ENCODE measurements at regions not wholly inside any gene's neighbourhood (a gene's known extent, or its start where the extent isn't known, plus 50 kb on each side); places are given as distances from the start of the nearest gene placed in this dataset.

DNA sequence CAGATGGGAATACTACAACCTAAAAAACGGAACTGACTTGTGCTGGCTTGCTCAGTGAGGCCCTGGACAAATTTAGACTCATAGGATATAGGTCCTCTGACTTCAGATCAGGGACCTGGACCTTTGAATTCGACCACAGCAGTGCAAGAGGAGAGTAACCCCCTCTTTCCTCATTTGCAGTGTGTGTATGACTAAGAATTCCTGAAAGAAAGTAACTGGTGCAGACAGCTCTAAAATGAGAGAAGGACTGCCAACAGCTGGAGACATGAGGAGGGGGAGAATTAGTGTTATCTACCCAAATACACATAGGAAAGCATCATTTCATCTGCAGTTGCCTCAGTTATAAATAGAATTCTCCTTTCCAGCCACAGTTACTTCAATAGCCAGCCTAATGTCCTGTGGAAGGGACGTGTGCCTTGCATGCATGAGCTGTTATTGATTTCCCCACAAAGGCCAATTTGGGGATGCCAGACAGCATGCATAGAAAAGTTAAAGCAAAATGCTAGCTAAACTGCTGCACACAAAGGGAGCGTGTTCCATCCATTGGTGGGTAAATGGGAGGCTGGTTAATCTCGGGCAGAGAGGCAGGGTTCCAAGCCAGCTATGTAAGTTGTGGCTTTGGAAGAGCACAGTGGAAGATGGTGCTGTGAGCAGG, 442.7 kb downstream of the CDK5RAP2 start:
- DNase-seq (ENCODE audit: low read depth in 1 of 2, low spot score in 1 of 2): no peak

DNA sequence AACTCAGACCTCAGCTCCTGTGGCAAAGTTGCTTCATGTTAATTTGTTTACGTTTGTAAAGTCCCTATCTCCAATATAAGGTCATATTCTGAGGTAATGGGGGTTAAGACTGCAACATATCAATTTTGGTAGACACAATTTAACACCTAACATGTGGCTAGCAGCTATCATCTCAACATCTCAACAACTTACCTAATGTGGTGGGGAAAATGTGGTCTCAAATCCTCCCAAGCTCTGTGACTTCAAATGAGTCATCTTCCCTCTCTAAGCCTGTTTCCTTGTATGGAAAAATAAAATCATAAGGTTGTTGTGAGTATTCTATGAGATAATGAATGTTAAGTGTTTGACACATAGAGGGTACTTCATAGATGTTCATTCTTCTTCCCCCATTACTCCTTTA, 443.3 kb downstream of the CDK5RAP2 start:
- no peak for DNase-seq (ENCODE audit: low read depth in 1 of 2, low spot score in 1 of 2)

DNA sequence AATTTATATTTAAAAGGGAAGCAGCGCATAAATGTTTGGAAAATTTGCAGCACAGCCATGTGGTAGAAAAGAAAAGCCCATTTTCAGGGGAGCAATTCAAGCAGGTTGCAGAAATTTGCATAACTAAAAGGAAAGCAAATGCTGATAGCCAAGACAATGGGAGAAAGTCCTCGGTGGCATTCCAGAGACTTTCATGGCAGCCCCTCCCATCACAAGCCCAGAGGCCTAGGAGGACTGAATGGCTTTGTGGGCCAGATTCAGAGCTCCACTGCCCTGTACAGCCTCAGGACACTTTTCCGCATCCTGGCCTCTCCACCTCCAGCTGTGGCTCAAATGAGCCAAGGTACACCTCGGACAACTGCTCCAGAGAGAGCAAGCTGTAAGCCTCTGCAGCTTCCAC, 462.9 kb downstream of the CDK5RAP2 start:
- no peak for DNase-seq (ENCODE audit: low read depth in 1 of 2, low spot score in 1 of 2)

DNA sequence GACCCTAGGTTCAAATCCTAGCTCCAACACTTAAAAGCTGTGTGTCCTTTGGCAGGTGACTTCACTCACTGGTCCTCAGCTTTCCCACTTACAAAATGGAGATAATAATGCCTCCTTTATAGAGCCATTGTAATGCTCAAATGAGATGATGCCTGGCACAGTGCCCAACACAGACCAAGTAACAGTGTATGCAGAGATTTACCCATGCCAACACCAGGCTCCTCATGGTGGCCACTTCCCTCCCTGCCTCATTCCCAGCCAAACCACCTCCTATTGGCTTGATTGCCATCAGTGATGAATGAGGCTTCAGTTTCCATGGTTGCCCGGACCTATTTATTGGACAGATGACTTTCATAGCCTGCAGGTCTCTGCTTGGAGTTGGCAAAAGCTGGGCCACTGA, 469.4 kb downstream of the CDK5RAP2 start:
- DNase-seq (ENCODE audit: low read depth in 1 of 2, low spot score in 1 of 2): no peak

DNA sequence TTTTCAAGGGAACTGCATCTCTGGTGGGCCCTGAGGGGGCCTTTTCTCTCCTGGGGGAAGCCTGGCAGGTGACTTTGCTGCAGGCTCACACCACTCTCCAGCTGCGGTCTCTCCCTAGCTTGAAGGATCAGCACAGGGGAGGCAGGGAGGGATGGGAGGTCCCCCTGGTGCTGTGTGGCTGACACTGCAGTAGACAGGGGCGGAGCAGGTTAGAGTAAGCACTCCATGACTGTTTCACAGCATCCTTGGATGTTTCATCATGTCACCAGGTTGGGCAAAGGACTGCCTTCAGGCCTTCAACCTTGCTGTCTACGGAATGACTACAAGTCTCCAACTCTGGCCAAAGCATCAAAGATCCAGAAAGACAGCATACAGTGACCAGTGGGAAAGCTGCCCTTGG, 470.7 kb downstream of the CDK5RAP2 start:
- DNase-seq (ENCODE audit: low read depth in 1 of 2, low spot score in 1 of 2): no peak

DNA sequence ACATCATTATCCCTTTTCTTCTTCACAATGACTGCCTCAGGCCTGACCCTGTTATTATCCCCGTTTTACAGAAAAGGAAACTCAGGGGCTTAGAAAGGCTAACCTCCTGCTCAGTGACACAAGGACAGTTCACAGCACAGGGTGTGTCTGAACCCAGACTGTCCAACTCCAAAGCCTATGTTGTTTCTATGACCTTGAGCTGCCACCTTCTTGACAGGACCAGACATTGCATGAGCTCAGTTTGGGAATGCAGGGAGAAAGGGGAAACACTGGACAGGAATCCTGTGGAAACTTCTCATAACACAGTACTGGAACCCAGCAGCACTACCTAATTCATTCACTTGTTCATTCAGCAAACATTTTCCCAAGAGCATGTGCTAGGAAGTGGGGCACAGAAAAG, 472.8 kb downstream of the CDK5RAP2 start:
- DNase-seq (ENCODE audit: low read depth in 1 of 2, low spot score in 1 of 2): no peak

DNA sequence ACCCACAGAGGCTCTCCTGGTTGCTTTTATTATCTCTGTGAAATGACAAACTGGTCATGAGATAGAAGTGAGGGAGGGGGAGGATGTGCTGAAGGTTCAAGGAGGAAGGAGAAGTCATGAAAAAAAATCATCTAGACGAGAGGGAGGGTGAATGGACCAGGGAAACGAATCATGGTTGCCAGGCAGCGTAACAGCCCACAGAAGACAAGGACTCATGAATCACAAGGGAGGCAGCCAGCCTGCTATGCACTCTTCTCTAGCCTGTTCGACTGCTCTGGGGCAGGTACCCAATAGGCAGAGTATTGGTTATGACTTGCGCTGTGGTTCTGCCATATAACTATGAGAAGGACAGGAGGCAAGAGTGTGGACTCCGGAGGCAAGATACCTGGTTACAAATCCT, 475.2 kb downstream of the CDK5RAP2 start:
- DNase-seq (ENCODE audit: low read depth in 1 of 2, low spot score in 1 of 2): no peak

DNA sequence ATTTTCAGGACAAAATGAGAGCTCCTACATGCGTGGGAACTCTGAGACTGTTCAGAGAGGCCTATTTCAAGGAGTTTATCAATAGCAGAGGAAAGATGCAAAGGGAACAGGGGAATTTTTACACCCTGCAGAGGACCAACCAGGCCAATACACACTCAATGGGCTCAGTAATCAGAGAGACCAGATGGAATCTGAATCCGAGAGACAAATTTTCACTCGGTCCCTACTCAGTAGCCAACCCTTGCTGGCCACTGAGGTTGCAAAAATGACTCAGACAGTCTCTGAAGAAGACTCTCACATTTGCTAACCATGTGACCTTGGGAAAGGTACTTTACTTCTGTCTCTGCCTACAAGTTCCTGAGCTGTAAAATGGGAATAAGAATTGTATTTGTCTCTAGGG, 479.4 kb downstream of the CDK5RAP2 start:
- no peak for DNase-seq (ENCODE audit: low read depth in 1 of 2, low spot score in 1 of 2)

DNA sequence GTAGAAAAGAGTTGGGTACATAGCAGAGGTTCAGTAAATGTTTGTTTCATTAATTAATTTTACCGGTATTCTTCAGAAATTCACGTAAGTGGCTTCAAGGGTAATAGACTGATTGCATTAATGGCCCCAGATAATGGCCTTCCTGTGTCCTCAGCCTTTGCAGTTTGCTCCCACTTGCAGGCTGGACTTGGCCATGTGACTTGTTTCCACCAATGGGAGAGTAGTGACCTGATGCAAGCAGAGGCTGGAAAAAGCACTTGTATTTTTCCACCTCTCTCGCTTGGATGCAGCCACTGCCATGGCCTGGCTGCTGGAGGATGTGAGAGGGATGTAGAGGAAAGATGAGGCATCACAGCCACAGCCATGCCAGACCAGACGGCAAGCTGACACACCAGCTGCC, 480.9 kb downstream of the CDK5RAP2 start:
- DNase-seq (ENCODE audit: low read depth in 1 of 2, low spot score in 1 of 2): no peak

DNA sequence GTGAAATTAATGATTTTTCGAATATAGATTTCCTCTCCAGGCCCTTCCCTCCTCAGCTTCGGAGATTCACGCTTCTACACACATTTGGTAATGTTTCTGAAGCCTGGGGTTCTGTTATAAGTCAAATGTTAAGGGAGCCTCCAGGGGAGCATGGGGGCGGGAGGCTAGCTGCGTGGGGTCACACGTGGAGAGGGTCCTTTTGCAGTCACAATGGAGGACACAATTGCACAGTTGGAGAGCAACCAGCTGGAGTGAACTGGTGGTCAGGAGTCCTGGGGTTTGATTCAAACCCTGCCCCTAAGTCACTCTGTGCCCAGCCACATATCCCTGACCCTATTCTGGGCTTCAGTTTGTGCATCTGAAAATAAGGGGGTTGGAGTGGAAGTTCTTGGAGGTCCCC, 481.4 kb downstream of the CDK5RAP2 start:
- DNase-seq (ENCODE audit: low read depth in 1 of 2, low spot score in 1 of 2): no peak

DNA sequence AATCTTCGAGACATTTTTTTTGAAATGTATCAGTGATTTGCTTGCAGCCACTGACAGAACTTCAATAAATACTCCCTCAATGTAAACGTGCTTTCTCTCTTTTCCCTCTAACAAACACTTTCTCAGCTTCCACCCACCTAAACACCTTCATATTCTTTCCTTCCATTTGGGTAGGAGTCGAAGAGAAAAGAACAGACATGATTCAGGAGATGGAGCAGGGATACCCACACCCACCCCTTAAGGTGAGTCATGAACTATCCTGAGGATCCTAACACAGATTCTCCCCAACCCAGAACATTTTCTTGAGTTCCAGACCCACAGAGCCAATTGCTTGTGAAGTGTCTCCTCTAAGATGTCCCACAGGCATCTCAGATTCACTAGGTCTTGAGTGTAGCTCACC, 488.8 kb downstream of the CDK5RAP2 start:
- DNase-seq (ENCODE audit: low read depth in 1 of 2, low spot score in 1 of 2): no peak

DNA sequence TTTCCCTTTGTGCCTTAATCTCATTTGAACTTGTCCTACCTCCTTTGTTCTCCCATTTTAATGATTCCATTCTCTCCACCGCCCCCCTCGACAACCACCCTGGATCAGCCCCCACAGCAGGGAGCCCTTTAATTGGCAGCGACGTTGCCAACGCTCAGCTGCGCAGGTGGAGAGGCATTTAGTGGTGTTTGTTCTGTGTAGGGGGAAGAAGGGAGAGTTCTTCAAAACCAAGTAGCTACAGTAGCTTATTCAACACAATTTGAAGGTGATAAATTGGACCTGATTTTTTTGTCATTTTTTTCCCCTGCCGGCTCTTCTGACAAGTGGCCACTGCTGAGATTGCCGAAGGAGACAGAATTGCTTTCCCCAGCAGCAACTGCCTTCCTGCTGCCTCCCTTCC, 499.1 kb downstream of the CDK5RAP2 start:
- no peak for DNase-seq (ENCODE audit: low read depth in 1 of 2, low spot score in 1 of 2)

DNA sequence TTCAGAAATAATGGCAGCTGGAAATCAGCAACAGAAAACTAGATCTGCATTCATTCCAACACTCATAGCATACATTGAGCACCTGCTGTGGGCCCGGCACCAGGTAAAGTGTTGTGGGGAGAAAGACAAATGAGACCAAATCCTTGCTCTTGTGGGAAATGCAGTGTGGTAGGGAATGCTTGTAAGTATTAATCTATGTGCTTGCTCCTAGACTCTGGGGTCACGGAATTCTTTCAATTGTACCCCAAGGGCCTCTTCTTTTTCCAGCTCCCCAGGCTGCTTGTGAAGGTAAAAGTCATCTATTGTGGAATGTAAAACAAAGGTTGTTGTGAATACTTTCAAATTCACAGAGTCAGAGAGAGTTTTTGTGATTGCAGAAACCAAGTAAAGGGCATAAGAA, 501.9 kb downstream of the CDK5RAP2 start:
- no peak for DNase-seq (ENCODE audit: low read depth in 1 of 2, low spot score in 1 of 2)

DNA sequence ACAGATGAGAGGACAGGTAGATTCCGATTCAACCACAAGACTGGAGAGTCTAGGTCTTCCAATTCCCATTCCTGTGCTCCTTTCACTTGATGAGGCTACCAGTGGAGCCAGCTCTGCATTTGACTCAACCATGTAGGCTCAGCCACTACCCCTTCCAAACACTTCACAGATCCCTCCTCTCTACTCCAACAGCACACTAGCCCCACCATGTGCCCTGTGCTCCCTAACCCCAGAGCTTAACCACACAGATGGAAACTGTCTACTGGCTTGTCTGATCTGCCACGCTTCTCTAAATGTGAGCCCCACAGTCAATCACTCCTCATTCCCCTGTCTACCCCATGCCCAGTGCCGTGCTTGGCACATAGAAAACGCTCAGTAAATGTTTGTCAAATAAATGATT, 508.2 kb downstream of the CDK5RAP2 start:
- DNase-seq (ENCODE audit: low read depth in 1 of 2, low spot score in 1 of 2): no peak

DNA sequence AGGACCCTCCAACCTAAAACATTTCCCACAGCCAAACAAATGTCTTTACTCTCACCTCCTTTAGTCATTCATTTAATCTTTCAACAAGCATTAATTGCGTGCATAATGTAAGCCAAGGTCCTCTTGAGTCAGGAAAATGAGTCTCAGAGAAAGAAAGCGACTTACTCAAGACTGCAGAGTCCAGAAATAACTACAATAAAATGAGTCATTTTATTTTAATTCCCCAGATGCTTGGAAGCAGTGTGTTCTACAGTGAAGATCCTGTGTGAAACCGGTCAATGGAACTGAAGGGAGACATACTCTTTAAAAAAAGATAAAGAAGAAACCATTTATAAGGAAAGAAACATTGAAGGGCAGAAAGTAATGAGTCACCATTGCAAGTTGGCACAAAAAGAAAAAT, 513.7 kb downstream of the CDK5RAP2 start:
- no peak for DNase-seq (ENCODE audit: low read depth in 1 of 2, low spot score in 1 of 2)

DNA sequence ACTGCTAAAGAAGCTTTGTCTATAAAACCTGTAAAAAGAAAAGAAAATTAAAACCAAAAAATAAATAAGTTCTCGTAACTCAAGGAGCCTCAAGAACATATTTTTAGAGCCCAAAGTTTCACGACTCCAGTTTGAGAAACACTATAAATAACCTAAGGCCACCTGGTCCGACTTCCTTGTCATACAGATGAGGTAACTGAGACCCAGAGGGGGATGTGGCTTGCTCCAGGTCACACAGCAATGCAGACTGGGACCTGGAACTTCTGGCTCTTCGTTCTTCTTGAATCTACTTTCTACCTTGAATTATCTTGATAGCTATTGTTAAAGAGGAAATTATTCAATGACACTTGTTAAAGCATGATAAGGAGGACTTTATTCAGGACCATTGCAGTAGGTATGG, 514.8 kb downstream of the CDK5RAP2 start:
- no peak for DNase-seq (ENCODE audit: low read depth in 1 of 2, low spot score in 1 of 2)

DNA sequence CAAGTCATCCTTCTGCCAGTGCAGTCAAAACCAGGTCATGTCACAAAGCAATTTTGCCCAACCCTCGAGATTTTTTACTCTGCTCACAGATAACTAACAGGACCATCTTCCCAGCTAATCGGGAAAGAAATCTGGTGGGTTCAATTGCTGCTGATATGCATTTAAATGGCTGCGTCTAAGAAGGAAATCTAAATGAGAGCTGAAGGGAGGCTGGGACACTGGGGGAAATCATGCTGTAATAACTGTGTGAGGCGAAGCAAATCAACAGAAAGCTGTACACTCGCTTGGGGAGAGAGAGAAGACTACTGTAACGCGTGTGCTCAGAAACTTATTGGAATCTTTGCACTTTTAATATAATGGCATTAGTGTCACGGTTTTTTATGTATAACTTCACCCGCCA, 535.0 kb downstream of the CDK5RAP2 start:
- no peak for DNase-seq (ENCODE audit: low read depth in 1 of 2, low spot score in 1 of 2)

DNA sequence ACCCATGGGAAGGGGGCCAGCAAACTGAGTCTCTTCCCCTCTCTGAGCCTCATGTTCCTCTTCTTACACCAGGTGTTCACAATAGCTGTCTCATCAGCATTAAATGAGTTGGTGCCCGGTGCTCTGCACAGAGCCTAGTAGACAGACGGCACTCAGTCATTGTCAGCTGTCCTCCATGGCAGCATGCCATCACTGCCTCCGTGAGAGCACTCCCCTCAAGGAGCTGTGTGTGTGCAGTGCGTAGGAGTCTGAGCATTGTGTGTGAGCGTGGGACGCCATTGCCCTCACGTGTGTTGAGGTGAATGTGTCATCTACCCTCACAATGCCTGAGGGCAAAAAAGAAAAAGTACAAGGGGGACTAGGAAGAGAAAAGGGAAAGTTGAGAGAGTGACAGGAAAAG, 536.5 kb downstream of the CDK5RAP2 start:
- no peak for DNase-seq (ENCODE audit: low read depth in 1 of 2, low spot score in 1 of 2)

DNA sequence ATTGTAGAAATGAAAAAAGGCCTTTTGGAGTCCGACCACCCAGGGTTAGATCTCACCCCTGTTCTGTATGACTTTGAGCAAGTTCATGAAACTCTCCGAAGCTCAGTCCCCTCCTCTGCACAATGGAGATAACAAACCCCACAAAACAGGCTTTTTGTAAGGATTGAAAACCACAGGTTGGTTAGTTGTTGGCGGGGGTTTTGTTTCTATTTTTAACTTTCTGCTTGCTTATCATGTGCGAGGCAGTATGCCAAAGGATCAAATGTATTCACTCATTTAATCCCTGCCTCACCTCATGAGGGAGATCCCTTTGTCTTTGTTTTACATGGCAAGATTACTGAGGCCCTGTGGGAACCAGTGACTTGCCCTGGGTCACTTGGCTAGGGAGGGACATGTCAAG, 539.1 kb downstream of the CDK5RAP2 start:
- no peak for DNase-seq (ENCODE audit: low read depth in 1 of 2, low spot score in 1 of 2)

DNA sequence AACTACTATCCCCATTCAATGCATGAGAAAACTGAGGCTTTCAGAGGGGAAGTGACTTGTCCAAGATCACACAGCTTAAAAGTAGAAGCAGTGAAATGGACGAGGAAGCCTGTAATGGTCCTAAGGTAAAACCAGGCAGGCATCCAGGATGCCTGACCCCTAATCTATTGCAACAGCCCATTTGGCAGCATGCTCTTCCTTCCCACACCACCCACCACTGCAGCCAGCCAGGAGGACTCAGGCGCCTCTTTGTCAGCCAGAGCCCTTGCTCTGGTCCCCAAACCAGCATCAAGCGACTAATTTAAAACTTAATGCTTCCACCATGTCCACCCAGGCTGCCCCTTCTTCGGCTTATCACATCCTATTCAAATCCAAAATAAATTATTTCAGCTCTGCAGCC, 541.6 kb downstream of the CDK5RAP2 start:
- DNase-seq (ENCODE audit: low read depth in 1 of 2, low spot score in 1 of 2): no peak

DNA sequence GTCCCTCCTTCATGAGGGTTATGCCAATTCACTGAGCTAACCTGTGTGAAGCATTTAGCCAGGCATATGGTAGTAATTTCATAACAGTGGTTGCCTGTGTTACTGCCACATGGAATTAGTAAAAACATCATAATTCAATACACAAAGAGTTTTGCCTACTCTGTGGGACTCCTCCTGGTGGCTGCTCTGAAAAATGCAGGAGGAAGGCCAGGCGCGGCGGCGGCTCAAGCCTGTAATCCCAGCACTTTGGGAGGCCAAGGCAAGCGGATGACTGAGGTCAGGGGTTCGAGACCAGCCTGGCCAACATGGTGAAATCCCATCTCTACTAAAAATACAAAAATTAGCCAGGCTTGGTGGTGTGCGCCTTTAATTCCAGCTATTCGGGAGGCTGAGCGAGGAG, 547.3 kb downstream of the CDK5RAP2 start:
- DNase-seq (ENCODE audit: low read depth in 1 of 2, low spot score in 1 of 2): no peak

DNA sequence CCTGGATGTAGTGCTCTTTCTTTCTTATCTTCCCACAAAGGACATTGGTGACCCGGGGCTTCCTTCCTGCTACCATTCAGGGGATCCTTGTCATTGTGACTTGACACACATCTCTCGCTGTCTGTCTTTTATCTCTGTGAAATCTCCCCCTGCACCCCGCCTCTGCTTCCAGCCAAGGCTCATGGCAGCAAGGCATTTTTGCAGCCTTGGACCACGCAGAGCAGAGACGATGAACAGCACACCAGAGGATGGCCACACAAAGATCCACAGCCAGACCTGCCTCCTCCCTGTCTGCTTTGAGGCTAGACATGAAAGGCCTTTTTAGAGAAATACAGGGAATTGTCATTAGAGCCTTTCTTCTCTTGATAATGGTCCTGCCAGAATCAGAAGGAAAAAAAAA, 549.1 kb downstream of the CDK5RAP2 start:
- DNase-seq (ENCODE audit: low read depth in 1 of 2, low spot score in 1 of 2): no peak

DNA sequence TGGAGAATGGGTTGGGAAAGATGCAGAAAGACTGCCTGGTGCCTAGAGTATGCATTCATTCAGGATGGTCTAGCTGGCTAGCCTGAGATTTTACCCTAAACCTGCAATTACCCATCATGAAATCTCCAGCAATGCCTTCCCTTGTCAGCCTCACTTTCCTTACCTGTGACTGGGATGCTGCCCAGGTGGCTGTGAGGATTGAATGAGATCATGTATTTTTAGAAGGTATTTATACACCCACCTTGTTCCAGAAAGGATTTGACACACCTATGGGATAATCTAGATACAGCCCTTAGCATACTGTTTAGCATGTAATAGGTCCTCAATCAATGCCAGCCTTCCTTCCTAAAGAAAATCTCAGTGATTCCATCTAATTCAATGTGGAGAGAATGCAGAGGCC, 561.4 kb downstream of the CDK5RAP2 start:
- DNase-seq (ENCODE audit: low read depth in 1 of 2, low spot score in 1 of 2): no peak

DNA sequence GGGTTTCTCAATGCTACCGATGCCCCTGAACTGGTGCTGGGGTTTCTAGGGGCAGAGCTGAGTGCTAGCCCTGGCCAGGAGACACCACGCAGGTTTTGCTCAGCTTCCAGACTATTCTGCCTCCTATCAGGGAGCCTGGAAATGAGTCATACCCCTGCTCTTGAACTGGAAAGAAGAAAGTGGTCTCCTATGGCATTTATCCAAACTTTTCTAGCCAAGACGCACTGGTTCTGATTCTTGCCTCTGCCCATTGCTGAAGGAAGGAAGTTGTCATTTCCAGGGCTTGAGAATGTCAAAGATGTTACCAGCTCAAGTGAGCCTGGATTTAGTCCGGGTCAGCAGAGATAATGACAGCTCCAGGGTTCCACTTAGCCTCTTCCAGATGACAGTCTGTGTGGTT, 561.9 kb downstream of the CDK5RAP2 start:
- no peak for DNase-seq (ENCODE audit: low read depth in 1 of 2, low spot score in 1 of 2)

Measured in stimulated activated CD4-positive, alpha-beta T cell treated with anti-CD3 and anti-CD28 coated beads, Interleukin-15, amount 100 ng/mL, for 1 hour (primary cell).